MM.1S (cell line): ENCODE measurements at regions not wholly inside any gene's neighbourhood (a gene's known extent, or its start where the extent isn't known, plus 50 kb on each side); places are given as distances from the start of the nearest gene placed in this dataset.

Experiments
- DNase-seq: peaks from one replicate; pipeline ENCODE4 v3.0.0-alpha.2; 2015
- H2AFZ ChIP-seq: fragments of 300-600 bp; sonication (generic); 2 replicates; pipeline ENCODE4 v1.6.0; 2016; ENCODE audit warnings: antibody characterized with exemption, low read length
- H3F3A ChIP-seq: fragments of 300-600 bp; sonication (generic); 2 replicates; pipeline ENCODE4 v1.6.1; 2016; ENCODE audit warnings: mild to moderate bottlenecking, antibody characterized with exemption, low read length, moderate library complexity, mixed read lengths; ENCODE audit not compliant: insufficient read depth
- H3K27ac ChIP-seq: fragments of 300-600 bp; sonication (generic); 2 replicates; pipeline ENCODE4 v1.5.1; 2016; ENCODE audit warnings: mild to moderate bottlenecking, low read length
- H3K27me3 ChIP-seq: fragments of 300-600 bp; sonication (generic); replicated peaks from 2 replicates; pipeline ENCODE4 v1.6.0; 2016; ENCODE audit warnings: low read length; ENCODE audit not compliant: insufficient read depth
- H3K36me3 ChIP-seq: fragments of 300-600 bp; sonication (generic); replicated peaks from 2 replicates; pipeline ENCODE4 v1.6.1; 2016; ENCODE audit warnings: mild to moderate bottlenecking, low read length, mixed read lengths; ENCODE audit not compliant: insufficient read depth
- H3K4me1 ChIP-seq: fragments of 300-600 bp; sonication (generic); 2 replicates; pipeline ENCODE4 v1.6.1; 2016; ENCODE audit warnings: low read length, mixed read lengths
- H3K4me2 ChIP-seq: fragments of 300-600 bp; sonication (generic); 2 replicates; pipeline ENCODE4 v1.6.0; 2016; ENCODE audit warnings: low read depth, low read length
- H3K4me3 ChIP-seq: fragments of 300-600 bp; sonication (generic); 2 replicates; pipeline ENCODE4 v1.5.1; 2016; ENCODE audit warnings: low read length, mixed read lengths
- H3K79me2 ChIP-seq: fragments of 300-600 bp; sonication (generic); 2 replicates; pipeline ENCODE4 v1.6.1; 2016; ENCODE audit warnings: mixed run types, low read length, mixed read lengths
- H3K9ac ChIP-seq: fragments of 300-600 bp; sonication (generic); 2 replicates; pipeline ENCODE4 v1.6.1; 2016; ENCODE audit warnings: low read length, mixed read lengths
- H3K9me2 ChIP-seq: fragments of 300-600 bp; sonication (generic); replicated peaks from 2 replicates; pipeline ENCODE4 v1.6.1; 2016; ENCODE audit warnings: mild to moderate bottlenecking, low read length, mixed read lengths; ENCODE audit not compliant: insufficient read depth
- H3K9me3 ChIP-seq: fragments of 300-600 bp; sonication (generic); replicated peaks from 2 replicates; pipeline ENCODE4 v1.6.1; 2016; ENCODE audit warnings: mild to moderate bottlenecking, low read length, mixed read lengths; ENCODE audit not compliant: insufficient read depth
- H4K20me1 ChIP-seq: fragments of 300-600 bp; sonication (generic); 2 replicates; pipeline ENCODE4 v1.6.1; 2016; ENCODE audit warnings: mild to moderate bottlenecking, low read length, moderate library complexity, mixed read lengths; ENCODE audit not compliant: insufficient read depth
- CTCF ChIP-seq: fragments of 300-600 bp; sonication (generic); IDR thresholded peaks from 2 replicates; pipeline ENCODE4 v1.5.1; 2016; ENCODE audit warnings: antibody characterized with exemption, low read length, mixed read lengths
- EZH2 ChIP-seq: fragments of 300-600 bp; sonication (generic); optimal IDR thresholded peaks from 2 replicates; pipeline ENCODE3; 2017; ENCODE audit warnings: low read depth, mild to moderate bottlenecking, antibody characterized with exemption, low read length, mixed read lengths
- EZH2phosphoT487 ChIP-seq: fragments of 300-600 bp; sonication (generic); IDR thresholded peaks from 2 replicates; pipeline ENCODE4 v1.6.1; 2018; ENCODE audit warnings: antibody characterized with exemption, low read length

- H3K4me2 ChIP-seq: no peak overlapping the region
- H2AFZ ChIP-seq: no peak overlapping the region
- H3K79me2 ChIP-seq: no peaks in the 10 kb centered on the region
- no peaks in the 10 kb centered on the region for H3K9me3 ChIP-seq
- H3K9ac ChIP-seq: no peak overlapping the region
- no peaks in the 10 kb centered on the region for H3K36me3 ChIP-seq
- no peak overlapping the region for H3K27ac ChIP-seq
- DNase-seq: no peak
- TF ChIP-seq EZH2 (no peak), EZH2phosphoT487 (no peak), CTCF (no peak)
- no peak overlapping the region for H3K4me3 ChIP-seq
- H3K9me2 ChIP-seq: no peaks in the 10 kb centered on the region
- no peaks in the 10 kb centered on the region for H3K4me1 ChIP-seq
- H3K27me3 ChIP-seq: no peaks in the 10 kb centered on the region
- H3F3A ChIP-seq: no peaks in the 10 kb centered on the region
- no peaks in the 10 kb centered on the region for H4K20me1 ChIP-seq
Observed at GRCh38 chr20:48222595-48223180, 437.4 kb upstream of the SULF2 start.

- no peak for DNase-seq
- no peaks in the 10 kb centered on the region for H3K9me2 ChIP-seq
- H3K4me3 ChIP-seq: no peak overlapping the region
- H3K27me3 ChIP-seq: no peaks in the 10 kb centered on the region
- H2AFZ ChIP-seq: no peak overlapping the region
- no peak overlapping the region for H3K4me2 ChIP-seq
- H3K36me3 ChIP-seq: no peaks in the 10 kb centered on the region
- no peaks in the 10 kb centered on the region for H3K4me1 ChIP-seq
- H3F3A ChIP-seq: no peaks in the 10 kb centered on the region
- H3K9me3 ChIP-seq: no peaks in the 10 kb centered on the region
- H4K20me1 ChIP-seq: no peaks in the 10 kb centered on the region
- no peak overlapping the region for H3K9ac ChIP-seq
- no peak overlapping the region for H3K27ac ChIP-seq
- no peaks in the 10 kb centered on the region for H3K79me2 ChIP-seq
- TF ChIP-seq EZH2phosphoT487 (no peak), CTCF (no peak), EZH2 (no peak)
Observed at GRCh38 chr20:48220033-48220633, 434.9 kb upstream of the SULF2 start.

- Histone ChIP-seq H3K4me1 (no peaks in the 10 kb centered on the region), H3K4me3 (no peak overlapping the region), H3K79me2 (no peaks in the 10 kb centered on the region), H3K27me3 (no peaks in the 10 kb centered on the region), H3K9me2 (no peaks in the 10 kb centered on the region), H3K4me2 (no peak overlapping the region), H3K27ac (no peak overlapping the region), H3K9ac (no peak overlapping the region), H3F3A (no peaks in the 10 kb centered on the region), H3K36me3 (no peaks in the 10 kb centered on the region), H4K20me1 (no peaks in the 10 kb centered on the region), H2AFZ (no peak overlapping the region), H3K9me3 (no peaks in the 10 kb centered on the region)
- no peak for TF ChIP-seq CTCF
- TF ChIP-seq EZH2: no peak
- no peak for TF ChIP-seq EZH2phosphoT487
- no peak for DNase-seq
Observed at GRCh38 chr20:48219306-48219705, 434.0 kb upstream of the SULF2 start.
